GM18907 (cell line): ENCODE measurements at regions not wholly inside any gene's neighbourhood (a gene's known extent, or its start where the extent isn't known, plus 50 kb on each side); places are given as distances from the start of the nearest gene placed in this dataset.
A peak's percentile ranks its signal among the peaks of the same experiment; 100 is the strongest.
"Not testable (repeated sequence)": the region's sequence is repeated elsewhere in the genome, so short reads cannot be mapped to it uniquely, and the experiment has no call there.

Experiments
- ATAC-seq: cut with Tn5 transposase; IDR thresholded peaks from one replicate; pipeline ENCODE4 v1.9.1; 2021; ENCODE audit warnings: mild to moderate bottlenecking, moderate library complexity; ENCODE audit not compliant: unreplicated experiment

DNA sequence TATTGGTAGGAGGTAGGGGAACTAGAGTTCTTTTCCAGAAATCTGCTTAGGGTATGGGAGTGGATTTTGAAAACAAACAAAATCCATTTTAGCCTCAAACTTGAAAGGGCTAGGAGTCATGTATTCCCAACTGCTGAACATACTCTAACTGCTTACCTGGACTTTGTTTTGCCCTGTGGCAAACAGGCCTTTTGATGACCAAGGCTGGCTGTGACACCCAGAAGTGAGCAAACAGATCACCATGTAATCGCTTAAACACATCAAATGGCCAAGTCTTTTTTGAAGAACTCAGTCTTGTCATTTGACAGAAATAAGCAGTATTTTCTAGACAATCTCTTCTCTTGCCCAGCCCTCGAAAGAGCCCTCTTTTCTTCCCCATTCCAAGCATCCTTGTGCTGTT lies 203.4 kb downstream of the KIT start:
- ATAC-seq, result no peak

DNA sequence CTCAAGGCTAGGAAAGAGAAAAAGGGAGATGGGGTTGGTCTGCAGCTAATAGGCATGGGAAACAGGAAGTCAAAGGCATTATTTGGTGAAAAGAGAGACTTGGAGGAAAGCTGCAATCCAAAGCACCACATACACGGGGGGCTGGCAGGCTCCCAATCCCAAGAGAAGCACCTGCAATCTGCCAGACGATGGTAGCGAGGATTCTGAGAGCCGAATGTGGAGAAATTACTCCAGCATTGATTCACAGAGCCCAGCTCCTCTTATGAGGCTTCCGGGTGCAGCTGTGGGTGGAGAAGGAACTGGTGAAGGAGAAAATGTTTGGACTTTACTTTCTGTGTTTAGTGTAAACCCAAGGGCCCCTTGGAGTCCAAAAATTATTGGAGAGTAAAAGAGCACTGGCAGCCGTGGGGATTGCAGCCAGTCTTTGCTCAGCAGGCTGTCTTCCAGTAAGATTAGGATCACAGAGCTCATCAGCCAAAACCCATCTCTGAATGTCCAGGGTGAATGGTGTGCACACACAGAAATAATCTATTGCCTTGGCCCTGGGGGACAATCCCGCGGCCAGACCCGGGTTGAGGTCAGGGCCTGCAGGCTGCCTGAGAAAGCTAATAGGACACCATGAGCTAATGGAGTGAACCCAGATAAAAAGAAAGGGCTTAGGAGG lies 197.6 kb downstream of the KIT start:
- no peak for ATAC-seq

DNA sequence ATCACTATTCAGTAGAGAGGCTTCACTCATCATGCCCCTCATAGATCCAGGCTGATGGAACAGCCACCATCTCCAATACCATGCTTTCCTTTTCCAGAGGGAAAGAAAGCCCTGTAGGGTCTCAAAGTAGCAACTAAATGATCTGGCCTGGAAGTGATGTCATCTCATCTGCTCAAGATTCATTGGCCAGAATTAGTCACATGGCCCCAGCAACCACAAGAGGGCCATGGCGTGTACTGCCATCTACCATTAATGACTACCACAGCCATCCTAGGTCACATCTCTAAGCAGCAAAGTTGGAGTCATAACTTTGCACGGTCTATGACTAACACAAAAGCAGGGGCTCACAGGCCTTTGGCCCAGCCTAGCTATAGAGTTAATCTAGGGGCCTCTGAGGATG lies 194.8 kb downstream of the KIT start:
- no peak for ATAC-seq

DNA sequence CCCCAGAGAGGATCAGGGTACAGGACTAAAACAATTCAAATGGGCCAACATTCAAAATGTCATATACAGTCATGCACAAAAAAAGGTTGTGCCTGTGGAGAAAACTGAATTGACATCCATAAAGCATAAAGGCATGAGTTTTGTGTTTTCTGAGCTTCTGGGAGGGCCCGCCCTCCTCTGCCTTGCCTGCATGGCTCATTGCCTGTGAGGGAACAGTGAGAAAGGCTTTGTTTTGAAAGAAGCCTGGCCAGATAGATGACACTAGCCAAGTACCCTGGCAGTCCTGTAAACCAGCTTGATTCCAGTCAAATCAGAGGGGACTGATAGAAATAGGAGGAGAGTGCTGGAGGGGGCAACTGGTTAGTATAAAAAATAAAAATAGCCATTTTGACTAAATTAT lies 194.3 kb downstream of the KIT start:
- ATAC-seq, result no peak

DNA sequence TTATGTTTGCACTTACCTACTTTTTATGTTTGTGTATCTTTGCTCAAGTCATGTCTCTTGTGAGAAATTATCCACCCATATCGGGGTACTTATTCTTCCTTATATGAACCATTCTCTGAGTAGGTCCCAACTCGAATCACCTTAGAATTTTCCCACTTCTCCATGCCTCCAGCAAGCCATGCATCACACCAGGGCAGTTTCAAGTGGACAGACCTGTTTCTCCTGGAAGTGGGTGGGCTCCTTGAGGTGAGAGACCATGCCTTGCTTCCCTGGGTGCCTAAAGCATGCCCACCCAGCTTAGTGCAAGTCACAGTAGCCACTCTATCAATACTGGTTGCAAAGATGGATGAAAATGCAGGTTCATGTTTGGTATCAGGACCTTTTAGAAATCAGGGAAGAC lies 187.2 kb downstream of the KIT start:
- ATAC-seq, result no peak

DNA sequence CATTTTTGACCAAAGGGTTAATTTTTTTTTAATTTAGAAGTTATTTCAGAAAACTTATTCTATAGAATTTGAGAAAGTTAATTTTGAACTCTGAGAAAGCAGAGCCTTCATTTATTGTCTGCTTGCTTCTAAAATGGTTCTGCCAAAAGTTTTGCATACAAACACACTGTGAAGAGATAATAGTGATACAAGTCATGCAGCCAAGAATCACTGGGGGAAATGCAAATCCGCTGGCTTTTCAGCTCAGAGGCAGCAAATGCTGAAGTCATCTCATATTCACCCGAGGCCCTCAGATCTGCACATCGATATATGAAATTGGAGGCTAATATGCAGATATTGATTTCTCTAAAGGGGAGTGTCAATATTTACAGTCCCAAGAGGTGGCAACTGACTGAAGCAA lies 186.2 kb downstream of the KIT start:
- ATAC-seq, result peak; percentile 70

DNA sequence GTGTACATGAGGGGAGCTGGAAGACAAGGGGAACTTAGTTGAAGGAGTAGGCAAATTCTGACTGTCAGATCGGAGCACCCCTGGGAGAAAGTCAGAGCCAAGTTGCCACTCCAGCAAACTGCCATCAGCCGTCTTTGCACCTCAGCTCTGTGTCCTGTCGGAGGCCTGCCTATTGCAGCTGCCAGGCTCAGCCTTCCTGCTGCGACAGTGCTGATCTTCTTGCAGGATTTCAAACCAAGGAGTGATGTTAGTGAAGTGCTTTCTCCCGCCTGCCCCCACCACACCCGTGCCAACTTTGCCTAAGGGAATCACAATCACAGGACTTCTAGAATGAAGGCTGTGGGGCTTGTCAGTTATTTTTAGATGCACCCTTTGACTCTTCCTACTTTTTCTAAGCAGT lies 185.3 kb downstream of the KIT start:
- no peak for ATAC-seq

DNA sequence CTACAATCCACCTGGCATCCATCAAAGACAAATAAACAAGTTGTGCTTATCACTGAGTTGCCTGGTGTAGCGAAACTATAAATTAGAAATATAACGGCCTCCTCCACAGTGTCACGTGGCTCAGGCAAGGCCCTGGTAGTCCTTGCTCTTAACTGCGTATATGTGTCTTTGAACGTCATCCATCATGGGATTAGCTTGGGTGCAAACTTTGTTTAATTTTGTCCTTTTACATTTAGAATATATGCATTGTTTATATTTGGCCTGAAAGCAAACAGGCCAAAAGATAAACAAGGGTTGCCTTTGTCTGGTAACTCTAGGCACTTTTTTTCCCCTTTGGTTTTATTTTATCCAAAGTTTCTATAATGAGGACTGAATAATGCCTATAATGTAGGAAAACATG lies 184.9 kb downstream of the KIT start:
- ATAC-seq, result no peak

DNA sequence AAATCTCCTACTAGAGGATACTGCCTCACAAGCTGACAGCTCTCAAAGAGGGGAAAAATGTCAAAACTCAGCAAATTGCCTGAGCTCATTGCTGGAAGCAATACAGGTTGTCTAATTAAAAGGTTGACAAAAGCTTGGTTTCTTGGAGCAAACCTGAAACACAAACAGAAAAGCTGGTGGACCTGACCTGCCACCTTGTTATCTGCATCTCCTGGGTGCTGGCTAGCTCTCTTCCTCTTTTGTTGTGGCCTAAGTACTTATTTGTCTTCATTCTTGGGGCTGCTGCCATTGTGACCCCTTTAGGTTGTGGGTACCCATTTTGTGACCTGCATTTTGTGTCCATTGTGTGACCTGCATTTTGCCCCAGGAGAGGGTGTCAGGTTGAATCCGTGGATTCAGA lies 184.5 kb downstream of the KIT start:
- ATAC-seq, result no peak

DNA sequence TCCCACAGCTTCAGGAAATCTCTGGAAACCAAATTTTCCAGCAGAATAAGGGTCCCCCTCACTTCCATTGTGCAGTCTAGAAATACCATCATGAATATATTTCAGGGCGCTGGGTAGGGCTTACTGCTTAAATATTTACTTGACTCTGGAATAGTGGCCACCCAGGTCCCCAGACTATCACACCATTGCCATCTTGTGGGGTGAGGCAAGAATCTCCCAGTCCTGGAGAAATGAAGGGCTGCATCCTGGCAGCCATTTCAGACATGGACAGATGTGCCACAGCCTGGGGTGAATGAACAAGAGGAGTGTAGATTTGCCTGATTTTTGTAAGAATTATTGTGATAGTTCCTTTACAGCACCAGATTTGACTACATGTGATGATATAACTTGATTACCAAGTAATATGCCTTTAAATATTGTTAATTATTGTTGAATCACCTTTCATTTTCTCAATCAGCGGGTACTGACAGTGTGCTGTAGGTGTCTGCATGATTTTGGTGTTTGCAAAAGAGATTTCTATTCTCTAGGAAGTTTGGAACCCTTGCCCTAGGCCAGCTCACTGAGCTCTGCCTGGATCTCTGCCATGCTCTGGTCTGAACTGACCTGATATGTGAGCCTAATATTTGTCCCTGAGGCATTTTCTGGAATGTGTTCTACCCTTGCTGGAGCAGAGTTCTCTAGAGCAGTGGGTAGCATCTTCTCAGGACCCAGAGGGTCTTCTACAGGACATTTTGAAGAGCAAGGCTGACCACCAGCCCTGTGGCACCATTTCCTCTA lies 183.4 kb downstream of the KIT start:
- ATAC-seq, result peak; percentile 78

DNA sequence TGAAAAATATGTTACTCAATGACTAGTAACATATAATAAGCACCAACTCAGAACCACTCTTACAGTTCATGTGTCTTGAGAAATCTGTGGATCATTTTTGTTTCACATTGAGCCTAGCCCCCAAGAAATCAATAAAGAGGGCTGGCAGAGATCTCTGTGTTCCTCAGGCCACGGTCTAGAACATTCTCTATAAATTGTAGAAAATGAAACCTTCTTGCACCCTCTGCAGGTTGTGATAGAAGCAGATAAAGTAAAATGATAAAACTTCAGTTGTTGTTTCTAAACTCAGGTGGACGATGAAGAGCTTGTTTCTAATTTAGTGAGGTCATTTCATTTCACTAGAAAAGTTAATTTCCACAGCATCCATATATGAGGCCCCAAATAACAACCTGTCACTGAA lies 182.7 kb downstream of the KIT start:
- no peak for ATAC-seq

DNA sequence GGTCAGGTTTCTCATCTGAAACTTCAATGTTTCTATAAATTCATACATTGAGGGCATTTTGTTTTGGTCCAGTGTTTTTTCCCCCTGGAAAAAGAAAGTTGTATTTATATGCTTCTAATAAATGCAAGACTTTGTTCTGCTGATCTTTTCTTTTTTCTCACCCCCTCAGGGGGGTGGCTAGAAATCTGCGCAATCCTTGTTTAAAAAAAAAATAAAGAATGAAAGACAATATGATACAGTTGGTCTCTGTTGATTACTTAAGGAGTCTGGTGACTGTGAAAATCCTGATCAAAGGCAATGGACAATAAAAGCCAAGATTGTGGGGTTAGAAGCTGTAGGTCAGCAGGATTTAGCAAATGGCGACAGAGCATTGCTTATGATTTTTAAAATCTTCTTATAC lies 180.5 kb downstream of the KIT start:
- ATAC-seq, result no peak

DNA sequence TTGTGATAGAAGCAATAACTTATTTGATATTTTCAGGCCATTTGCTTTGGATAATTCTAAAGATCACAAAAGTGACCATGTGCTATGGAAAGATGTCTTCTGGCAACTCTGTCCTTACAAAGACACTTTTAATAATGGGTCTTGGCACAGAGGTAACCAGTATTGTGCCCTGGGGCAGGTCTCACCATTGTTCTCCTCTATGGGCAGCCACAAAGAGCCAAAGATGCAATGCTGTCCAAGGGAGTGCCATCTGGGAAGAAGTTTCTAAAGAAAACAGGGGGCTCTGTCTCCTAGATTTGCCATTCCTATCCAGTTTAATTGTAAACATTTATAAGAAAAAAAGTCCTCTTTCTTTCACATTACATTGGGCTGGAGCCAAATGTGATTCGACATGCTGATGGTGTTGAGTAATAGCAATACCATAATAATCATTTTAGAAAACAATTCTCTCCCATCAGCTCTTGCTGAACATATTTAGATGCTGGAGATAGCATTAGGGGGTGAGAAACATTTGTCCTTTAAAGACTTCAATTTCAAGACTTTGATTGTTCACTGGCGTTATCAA lies 179.9 kb downstream of the KIT start:
- no peak for ATAC-seq

DNA sequence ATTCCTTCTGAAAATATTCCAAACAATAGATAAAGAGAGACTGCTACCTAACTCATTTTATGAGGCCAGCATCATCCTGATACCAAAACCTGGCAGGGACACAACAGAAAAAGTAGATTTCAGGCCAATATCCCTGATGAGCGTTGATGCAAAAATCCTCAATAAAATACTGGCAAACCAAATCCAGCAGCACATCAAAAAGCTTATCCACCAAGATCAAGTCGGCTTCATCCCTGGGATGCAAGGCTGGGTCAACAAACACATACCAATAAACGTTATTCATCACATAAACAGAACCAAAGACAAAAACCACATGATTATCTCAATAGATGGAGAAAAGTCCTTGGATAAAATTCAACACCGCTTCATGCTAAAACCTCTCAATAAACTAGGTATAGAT lies 170.6 kb downstream of the KIT start:
- ATAC-seq, result not testable (repeated sequence)

DNA sequence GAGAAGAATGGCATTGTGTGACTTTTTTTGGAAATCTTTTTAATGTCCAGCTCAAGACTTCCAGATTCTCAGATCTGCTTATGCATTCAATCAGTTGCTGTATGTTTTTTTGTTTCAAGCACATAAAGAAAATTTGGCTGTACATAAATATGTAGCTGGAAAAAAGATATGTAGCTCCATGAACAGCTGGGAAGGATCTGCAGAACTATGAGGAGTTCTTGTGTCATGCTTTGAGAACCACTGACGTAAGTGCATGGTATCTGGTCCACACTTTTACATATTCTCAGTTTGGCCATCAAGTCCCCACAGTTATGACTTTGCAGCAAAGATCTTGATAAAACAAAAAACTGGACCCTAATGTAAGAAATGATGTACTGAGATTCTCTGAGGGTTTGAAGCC lies 165.9 kb downstream of the KIT start:
- ATAC-seq, result no peak

DNA sequence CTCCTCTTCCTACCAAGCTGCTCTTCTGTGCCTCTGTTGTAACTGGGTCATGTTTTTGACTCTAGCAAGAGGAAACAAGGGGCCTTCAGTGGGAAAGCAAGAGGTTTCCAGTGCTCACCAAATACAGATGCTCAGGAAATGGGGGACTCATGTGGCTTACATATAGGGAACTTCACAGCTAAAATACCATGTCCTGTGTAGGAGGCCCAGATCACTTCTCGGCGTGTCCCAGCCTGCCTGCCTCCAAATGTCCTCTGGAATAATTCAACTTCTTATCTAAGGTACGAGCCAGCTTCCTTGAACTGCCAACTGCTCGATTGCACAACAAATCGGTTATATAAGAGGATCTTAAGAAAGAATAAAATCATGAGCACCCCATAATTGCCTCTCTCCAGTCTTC lies 161.3 kb downstream of the KIT start:
- no peak for ATAC-seq

DNA sequence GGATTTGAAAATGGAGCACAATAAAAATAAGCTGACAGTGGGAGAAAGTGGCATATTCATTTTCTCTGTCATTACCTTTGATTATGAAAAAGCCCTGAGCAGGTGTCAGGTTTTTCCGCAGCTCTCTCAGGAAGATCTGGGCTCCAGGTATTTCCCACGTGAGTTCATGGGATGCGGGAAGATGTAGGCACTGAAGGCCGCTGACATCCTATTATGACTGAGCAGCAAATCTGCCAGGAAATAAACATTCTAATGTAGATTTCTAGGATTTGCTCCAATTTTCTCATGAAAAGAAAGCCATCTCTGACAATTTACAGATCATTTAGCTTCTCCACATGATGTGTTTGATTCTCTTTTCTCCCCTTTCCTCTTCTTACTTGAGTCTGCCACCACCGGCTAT lies 160.7 kb downstream of the KIT start:
- ATAC-seq, result no peak

DNA sequence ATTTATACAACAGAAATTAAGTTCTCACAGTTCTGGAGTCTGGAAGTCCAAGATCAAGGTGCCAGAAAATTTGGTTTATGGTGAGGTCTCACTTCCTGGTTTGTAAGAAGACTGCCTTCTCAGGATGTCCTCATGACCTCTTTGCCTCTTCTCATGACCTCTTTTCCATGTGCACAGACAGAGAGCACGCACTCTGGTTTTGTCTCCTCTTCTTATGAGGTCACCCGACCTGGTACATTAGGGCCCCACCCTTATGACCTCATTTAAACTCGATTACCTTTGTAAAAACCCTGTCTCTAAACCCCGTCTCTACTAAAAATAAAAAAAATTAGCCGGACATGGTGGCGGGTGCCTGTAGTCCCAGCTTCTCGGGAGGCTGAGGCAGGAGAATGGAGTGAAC lies 155.9 kb downstream of the KIT start:
- no peak for ATAC-seq

DNA sequence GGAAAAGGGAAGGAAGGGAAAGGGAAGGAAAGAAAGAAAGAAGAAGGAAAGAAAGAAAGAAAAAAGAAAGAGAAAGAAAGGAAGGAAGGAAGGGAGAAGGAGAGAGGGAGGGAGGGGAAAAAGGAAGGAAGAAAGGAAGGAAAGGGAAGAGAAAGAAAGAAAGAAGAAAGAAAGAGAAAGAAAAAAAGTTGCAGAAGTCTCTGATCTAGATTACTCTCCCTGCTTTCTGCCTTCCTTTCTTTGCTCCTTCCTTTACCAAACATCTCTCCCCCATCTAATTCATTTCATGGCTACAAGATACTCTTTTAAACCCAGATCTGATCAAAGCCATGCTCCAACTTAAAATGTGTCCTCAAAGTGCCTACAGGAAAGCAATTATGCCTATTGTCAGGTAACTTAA lies 148.6 kb downstream of the KIT start:
- no peak for ATAC-seq

DNA sequence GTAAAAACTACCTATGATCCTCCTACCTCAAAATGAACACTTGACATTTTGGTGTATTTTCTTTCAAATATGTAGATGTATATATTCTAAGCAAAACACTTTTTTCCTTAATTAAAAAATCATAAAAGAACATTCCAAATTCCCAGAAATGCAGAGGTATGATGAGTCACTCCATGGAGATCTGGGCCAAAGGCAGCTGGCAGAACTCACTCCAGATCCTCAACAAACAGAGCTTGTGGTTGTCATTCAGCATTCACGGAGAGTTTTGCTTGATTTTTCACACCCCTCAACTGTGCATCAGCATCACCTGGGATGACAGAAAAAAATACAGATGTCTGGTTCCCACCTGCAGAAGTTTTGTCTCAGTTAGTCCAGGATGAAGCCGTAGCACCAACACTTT lies 144.6 kb downstream of the KIT start:
- no peak for ATAC-seq

DNA sequence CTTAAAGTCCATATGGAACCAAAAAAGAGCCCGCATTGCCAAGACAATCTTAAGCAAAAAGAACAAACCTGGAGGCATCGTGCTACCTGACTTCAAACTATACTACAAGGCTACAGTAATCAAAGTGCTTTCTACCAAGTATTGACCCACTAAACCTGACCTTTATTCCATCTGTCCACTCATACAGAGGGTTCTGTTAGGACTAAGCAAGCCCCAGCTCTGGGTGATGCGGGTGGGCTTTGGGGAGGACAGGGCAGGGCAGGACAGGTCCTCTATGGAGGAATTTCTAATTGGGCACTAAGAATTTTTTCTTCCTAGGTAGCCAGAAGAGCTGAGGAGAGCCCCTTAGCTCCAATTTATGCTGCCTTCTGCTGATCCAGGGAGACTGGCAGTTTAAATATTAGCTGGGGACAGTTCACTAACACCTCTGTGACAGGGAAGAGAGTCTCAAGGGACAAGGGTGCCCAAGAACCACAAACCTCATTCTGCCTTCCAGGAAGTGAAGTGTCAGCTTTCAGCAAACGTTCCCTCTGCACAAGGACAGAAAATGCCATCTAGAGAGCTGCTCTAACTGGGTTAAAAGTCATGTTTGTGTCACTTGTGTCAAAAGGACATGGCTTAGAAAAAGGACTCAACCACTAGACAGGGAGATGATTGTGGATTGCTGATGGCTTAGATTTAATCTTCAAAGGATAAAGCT lies 143.2 kb downstream of the KIT start:
- ATAC-seq, result peak; percentile 100

DNA sequence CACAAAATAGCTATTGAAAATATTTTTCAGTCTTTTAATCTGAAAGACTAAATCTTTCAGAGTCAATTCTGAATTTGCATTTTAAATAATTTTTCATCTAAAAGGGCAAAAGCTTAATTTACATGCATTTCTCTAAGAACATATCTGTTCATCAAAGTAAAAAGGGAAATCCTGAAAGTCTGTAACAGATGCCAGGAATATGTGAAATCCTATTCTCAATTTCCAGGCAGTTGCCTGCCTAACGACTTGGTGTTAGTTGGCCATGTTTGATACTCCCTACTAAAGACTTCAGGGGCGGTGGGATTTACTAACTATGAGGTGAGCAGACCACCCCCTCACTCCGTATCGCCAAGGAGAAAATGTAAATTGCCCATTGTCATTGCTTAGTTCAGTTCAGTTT lies 136.8 kb downstream of the KIT start:
- no peak for ATAC-seq
